ENCODE measurements at regions not wholly inside any gene's neighbourhood (a gene's known extent, or its start where the extent isn't known, plus 50 kb on each side); places are given as distances from the start of the nearest gene placed in this dataset.

DNA sequence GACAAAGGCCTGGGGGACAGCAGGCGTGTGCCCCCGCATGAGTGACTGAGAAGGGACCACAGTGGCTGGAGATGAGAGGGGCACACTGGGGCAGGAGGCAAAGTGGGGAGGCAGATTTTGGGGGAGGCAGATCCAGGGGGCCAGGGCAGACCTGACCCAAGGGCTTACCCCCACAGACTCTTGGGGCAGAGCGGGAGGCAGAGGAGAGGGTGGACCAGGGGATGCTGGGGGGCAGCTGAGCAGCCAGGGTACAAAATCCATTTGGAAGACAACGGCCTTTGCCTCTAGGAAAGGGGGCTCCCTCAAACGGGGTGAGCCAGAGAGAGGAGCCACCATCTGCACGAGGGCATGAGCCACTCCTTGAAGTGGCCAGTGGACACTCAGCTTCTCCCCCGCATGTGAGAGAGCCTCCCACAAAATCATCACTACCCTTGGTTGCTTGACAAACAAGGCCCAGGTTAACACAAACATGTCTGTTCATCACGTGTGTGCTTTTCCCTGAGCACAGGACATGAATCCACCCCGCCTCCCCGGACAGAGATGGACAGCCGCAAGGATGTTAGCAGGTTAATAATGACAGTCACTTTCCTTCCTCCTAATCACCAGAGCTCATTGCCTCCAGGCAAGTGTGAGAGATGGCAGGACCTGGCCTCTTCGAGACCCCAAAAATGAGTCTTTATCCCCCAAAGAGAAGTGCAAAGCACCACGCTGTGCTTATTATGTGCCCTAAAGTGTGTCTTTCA lies 72.0 kb upstream of the RAB6C start:
- DNase-seq (ENCODE audit: insufficient read length, low spot score) = no peak
- no peak for FAIRE-seq
- TF ChIP-seq POU2F2 (IDR thresholded peaks at IDR 0.05; ENCODE audit: low read depth, low read length) (no peak), POLR2A (IDR thresholded peaks at IDR 0.05; ENCODE audit: low read depth, low read length) (no peak), TAF1 (IDR thresholded peaks at IDR 0.05; ENCODE audit: low read depth, low read length) (no peak), SPI1 (IDR thresholded peaks at IDR 0.05; ENCODE audit: low read depth, low read length) (no peak), POLR2AphosphoS5 (IDR thresholded peaks at IDR 0.05; ENCODE audit: low read depth, low read length) (no peak), PAX5 (IDR thresholded peaks at IDR 0.05; ENCODE audit: insufficient read depth, low read length, severe bottlenecking) (no peak)

DNA sequence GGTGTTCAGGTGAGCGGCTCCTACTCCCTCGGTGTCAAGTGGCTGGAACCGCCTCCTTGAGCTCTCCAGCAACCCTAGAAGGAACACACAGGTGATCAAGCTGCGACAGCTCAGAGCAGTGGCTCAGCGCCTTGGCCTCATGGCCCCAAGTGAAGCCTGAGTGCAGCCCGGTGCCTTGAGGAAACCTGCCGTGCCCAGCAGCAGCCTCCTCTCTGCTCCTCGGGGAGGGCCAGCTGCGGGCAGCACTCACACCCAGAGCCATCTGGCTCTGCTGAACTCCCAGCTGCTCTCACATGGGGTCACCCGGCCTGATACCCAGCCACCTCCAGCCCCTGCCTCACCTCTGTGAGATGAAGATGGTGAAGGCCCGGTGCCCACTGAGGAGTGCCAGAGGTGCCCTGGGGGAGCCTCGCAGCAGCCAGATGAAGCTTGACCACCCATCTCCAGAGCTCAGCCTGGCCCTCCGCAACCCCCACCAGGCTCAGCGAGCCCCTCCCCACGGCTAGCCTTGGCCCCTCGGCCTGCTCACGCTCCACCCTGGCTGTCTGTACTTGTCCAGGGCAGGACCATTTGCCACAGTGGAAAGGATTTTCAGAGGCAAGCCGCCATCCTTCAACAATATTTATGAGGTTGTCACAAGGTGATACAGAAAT lies 70.6 kb upstream of the RAB6C start:
- TF ChIP-seq POU2F2 (IDR thresholded peaks at IDR 0.05; ENCODE audit: low read depth, low read length) (no peak), TAF1 (IDR thresholded peaks at IDR 0.05; ENCODE audit: low read depth, low read length) (no peak), POLR2A (IDR thresholded peaks at IDR 0.05; ENCODE audit: low read depth, low read length) (no peak), POLR2AphosphoS5 (IDR thresholded peaks at IDR 0.05; ENCODE audit: low read depth, low read length) (no peak), SPI1 (IDR thresholded peaks at IDR 0.05; ENCODE audit: low read depth, low read length) (no peak), PAX5 (IDR thresholded peaks at IDR 0.05; ENCODE audit: insufficient read depth, low read length, severe bottlenecking) (no peak)
- DNase-seq (ENCODE audit: insufficient read length, low spot score) (no peak), FAIRE-seq (no peak)

DNA sequence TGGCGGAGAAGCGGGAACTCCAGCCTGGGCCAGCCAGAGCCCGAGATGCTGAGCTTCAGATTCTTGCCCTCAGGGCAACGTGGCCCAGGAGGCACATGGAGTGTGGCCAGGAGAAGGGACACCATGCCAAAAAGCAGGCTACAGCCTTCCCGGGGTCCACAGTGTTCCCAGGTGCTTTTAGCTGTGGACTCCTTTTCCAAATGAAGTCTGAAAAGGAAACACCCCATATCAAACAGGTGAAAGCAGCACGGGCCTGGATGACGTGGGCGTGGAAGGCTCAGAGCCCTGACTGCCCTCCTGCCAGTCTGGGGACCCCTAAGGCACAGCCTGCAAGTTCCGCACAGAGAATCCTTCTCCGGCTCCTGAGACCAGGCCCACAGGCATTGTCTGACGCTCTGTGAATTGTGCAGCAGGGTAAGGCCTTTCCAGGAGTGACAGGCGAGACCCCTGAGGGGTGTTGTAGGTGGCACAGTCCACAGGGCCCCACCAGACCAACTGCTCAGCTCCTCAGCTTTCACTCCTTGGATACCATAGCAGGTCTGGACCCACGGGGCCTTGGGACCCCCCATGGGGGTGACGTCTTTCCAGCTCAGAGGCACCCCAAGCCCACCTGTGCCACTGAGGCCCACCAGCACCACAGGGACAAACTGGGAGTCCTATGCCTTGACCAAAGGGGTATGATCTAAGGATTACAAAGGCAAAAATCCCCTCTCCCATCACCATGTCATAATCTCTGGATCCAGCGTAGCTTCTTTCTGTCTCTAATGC lies 69.6 kb upstream of the RAB6C start:
- TF ChIP-seq TAF1 (IDR thresholded peaks at IDR 0.05; ENCODE audit: low read depth, low read length) (no peak), POLR2AphosphoS5 (IDR thresholded peaks at IDR 0.05; ENCODE audit: low read depth, low read length) (no peak), POU2F2 (IDR thresholded peaks at IDR 0.05; ENCODE audit: low read depth, low read length) (no peak), SPI1 (IDR thresholded peaks at IDR 0.05; ENCODE audit: low read depth, low read length) (no peak), POLR2A (IDR thresholded peaks at IDR 0.05; ENCODE audit: low read depth, low read length) (no peak), PAX5 (IDR thresholded peaks at IDR 0.05; ENCODE audit: insufficient read depth, low read length, severe bottlenecking) (no peak)
- DNase-seq (ENCODE audit: insufficient read length, low spot score) (no peak), FAIRE-seq (no peak)

DNA sequence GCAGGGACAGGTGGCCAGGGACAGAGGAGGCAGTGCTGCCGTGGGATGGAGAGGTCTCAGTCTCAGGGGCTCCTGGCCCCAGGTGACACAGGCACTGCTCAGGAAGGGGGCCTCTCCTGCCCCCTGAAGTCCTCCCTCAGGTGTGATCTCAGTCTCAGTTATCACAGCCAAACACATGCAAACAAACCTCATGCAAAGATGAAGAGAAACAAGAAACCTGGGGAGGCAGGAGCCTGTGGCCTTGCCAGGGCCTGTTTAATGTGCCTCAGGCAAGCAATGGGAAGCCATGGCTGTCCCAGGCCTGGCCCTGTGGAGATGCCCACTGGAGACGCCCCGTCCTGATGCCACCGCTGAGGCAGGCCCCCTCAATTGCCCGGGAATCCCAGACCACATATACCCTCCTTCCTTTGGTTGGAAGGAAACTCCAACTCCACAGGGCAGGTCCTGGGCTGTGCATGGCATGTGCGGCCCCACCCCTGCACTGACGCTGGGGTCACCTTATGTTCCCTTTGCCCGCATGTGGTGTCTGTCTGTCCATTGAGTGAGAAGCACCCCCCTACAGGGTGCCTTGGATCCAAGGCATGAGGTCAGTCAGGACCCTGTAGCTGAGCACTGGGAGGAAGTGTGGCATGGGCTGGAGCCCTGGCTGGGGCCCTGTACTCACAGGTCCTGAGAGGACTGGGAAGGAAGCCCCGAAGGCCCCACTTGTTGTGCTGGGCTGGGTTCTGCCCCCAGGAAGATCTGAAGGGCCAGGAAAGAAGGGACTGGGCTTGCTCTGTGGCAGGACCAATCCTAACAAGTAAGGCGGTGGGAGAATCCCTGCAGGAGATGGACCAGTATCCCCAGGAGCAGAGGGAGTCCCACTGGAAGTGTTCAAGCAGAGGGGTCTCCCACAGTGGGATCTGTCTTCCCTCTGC lies 68.8 kb upstream of the RAB6C start:
- FAIRE-seq (no peak), DNase-seq (ENCODE audit: insufficient read length, low spot score) (no peak)
- TF ChIP-seq TAF1 (IDR thresholded peaks at IDR 0.05; ENCODE audit: low read depth, low read length) = no peak
- TF ChIP-seq SPI1 (IDR thresholded peaks at IDR 0.05; ENCODE audit: low read depth, low read length) = no peak
- no peak for TF ChIP-seq POLR2AphosphoS5 (IDR thresholded peaks at IDR 0.05; ENCODE audit: low read depth, low read length)
- no peak for TF ChIP-seq POU2F2 (IDR thresholded peaks at IDR 0.05; ENCODE audit: low read depth, low read length)

DNA sequence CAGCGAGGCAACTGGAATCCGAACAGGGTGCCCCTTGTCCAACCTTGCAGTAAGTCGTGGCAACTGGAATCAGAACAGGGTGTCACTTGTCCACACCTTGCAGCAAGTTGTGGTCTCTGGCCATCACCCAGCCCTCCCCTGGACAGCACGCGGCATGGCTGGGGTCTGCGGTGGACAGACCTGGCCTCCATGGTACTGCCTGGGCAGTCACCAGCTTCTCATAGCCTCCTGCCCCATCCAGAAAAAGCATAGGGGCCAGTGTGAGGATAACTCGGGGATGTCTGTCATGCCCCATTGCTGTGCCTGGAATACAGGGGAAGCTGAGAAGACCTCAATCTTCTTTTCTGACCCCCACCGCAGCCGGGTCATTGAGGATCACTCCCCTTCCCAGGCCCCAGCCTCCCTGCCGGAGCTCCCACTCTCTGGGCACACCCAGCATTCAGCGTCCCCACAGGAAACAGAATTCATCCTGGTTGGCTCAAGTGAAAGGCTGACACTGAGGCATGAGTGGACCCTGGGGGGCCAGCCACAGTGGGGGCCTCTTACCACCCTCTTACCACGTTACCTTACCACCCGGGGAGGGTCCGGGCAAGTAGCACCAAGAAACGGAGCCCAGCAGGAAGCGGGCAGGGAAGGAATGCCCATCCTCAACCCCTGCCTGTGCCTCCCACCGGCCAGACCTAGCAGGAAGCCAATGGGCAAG lies 68.0 kb upstream of the RAB6C start:
- no peak for DNase-seq (ENCODE audit: insufficient read length, low spot score)
- TF ChIP-seq POLR2A (IDR thresholded peaks at IDR 0.05; ENCODE audit: low read depth, low read length) (no peak), PAX5 (IDR thresholded peaks at IDR 0.05; ENCODE audit: insufficient read depth, low read length, severe bottlenecking) (no peak), SPI1 (IDR thresholded peaks at IDR 0.05; ENCODE audit: low read depth, low read length) (no peak), POLR2AphosphoS5 (IDR thresholded peaks at IDR 0.05; ENCODE audit: low read depth, low read length) (no peak), POU2F2 (IDR thresholded peaks at IDR 0.05; ENCODE audit: low read depth, low read length) (no peak), TAF1 (IDR thresholded peaks at IDR 0.05; ENCODE audit: low read depth, low read length) (no peak)
- no peak for FAIRE-seq

DNA sequence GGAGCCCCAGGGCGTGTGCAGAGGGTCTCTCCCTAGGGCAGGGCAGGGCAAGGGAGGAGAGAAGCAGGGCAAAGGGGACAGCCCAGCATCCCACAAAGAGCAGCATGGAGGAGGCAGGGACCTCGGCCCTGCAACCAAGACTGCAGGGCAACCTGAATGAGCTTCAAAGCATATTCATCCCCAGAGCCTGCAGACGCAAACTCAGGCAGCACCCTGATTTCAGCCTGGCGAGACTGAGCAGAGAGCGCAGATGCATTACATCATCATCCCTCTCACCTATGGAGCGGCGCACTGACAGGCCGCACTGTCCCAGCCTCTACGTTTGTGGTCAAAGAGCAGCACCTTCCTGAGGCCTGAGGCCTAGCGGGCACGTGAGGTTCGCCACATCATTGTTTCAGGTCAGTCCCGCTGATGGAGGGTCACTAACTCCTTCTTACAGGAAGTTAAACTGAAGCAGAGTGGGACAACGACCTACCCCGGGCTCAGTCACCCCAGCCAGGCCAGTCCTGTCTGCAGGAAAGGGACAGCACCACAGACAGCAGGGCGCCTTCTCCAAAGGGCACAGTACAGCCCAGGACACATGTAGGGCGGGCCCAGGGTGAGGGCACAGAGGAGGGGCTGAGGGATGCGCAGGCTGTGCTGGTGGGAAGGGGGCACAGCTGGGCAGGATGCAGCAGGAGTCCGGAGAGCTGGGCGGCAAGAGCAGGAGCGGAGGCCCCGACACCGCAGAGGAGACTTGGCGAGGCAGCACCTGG lies 67.2 kb upstream of the RAB6C start:
- no peak for DNase-seq (ENCODE audit: insufficient read length, low spot score)
- TF ChIP-seq POU2F2 (IDR thresholded peaks at IDR 0.05; ENCODE audit: low read depth, low read length) (no peak), POLR2AphosphoS5 (IDR thresholded peaks at IDR 0.05; ENCODE audit: low read depth, low read length) (no peak), SPI1 (IDR thresholded peaks at IDR 0.05; ENCODE audit: low read depth, low read length) (no peak), PAX5 (IDR thresholded peaks at IDR 0.05; ENCODE audit: insufficient read depth, low read length, severe bottlenecking) (no peak), POLR2A (IDR thresholded peaks at IDR 0.05; ENCODE audit: low read depth, low read length) (no peak), TAF1 (IDR thresholded peaks at IDR 0.05; ENCODE audit: low read depth, low read length) (no peak)
- no peak for FAIRE-seq

DNA sequence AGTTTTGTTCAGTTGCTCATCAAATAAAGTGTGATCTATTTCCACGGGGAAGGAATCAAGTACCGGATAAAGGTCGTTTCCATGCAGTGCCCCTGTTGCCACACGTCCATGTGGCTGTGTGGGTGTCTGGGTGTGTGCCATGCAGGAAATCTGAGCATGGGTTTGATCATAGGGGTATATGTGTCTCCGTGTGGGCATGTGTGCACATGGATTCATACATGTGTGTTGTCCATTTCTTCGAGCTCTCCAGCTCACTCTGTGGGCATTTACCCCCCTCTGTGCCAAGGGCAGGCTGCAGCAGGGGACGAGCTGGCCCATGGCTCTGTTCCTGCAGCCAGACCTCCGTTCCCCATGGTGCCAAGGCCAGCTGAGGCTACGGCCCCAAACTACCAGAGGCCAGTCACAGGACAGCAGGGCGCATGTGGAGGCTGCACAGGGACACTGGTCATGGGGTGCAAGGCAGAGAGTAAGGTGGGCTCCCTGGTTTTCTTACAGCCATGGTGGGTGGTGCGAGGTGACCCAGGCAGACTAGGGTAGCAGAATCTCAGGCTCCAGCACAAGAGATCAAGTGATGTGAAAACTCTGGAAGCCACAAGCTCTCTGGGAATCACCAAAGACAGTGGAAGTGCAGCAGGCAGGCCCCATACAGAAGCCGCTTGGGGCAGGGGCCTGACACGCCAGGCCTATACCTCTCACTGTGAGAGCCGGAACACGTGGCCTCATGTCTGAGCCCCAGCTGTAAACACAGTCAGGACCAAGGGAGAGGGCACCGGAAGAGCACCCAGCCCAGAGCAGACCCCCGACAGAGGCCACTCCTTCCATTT lies 66.4 kb upstream of the RAB6C start:
- FAIRE-seq = no peak
- TF ChIP-seq POLR2A (IDR thresholded peaks at IDR 0.05; ENCODE audit: low read depth, low read length) (no peak), POU2F2 (IDR thresholded peaks at IDR 0.05; ENCODE audit: low read depth, low read length) (no peak)
- DNase-seq (ENCODE audit: insufficient read length, low spot score) = no peak
